HepG2 (cell line): ENCODE measurements at regions not wholly inside any gene's neighbourhood (a gene's known extent, or its start where the extent isn't known, plus 50 kb on each side); places are given as distances from the start of the nearest gene placed in this dataset.

Experiments
- CEBPB ChIP-seq: IDR thresholded peaks from 2 replicates; pipeline ENCODE4 v1.6.1; 2011; ENCODE audit warnings: low read depth, low read length, improper control_type of control experiment, borderline replicate concordance
- MXD4 ChIP-seq: IDR thresholded peaks from 2 replicates; pipeline ENCODE4 v1.6.1; 2016; ENCODE audit warnings: mild to moderate bottlenecking, missing biosample characterization, missing genetic modification reagents
- REST ChIP-seq, 2 experiments: IDR thresholded peaks; 2 replicates each; pipeline ENCODE4 v1.6.1; 2011 to 2012; ENCODE audit warnings: low read length in 2 of 2, borderline replicate concordance in 1 of 2, low read depth in 1 of 2, mild to moderate bottlenecking in 1 of 2, moderate library complexity in 1 of 2
- TBL1XR1 ChIP-seq: fragments of 150-350 bp; IDR thresholded peaks from 2 replicates; pipeline ENCODE4 v1.6.1; 2014; ENCODE audit warnings: borderline replicate concordance, low read length; ENCODE audit not compliant: partially characterized antibody
- TF ChIP-seq, protein P1 (sequence below): sonication (generic); formaldehyde crosslinking; conservative IDR thresholded peaks from 2 replicates; pipeline ENCODE4 v1.5.0; 2020; ENCODE audit warnings: missing genetic modification reagents

- TF ChIP-seq, protein P1, sequence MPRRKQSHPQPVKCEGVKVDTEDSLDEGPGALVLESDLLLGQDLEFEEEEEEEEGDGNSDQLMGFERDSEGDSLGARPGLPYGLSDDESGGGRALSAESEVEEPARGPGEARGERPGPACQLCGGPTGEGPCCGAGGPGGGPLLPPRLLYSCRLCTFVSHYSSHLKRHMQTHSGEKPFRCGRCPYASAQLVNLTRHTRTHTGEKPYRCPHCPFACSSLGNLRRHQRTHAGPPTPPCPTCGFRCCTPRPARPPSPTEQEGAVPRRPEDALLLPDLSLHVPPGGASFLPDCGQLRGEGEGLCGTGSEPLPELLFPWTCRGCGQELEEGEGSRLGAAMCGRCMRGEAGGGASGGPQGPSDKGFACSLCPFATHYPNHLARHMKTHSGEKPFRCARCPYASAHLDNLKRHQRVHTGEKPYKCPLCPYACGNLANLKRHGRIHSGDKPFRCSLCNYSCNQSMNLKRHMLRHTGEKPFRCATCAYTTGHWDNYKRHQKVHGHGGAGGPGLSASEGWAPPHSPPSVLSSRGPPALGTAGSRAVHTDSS (CRISPR knock-in tag), result no peak
- TF ChIP-seq TBL1XR1 (no peak), MXD4 (CRISPR knock-in tag) (no peak), CEBPB (no peak), REST (IDR thresholded peaks at IDR 0.05; ENCODE audit: borderline replicate concordance in 1 of 2, low read depth in 1 of 2, low read length in 2 of 2) (no peak)
Measured at GRCh38 chr6:149136913-149137286, 180.6 kb upstream of the TAB2 start.
